ENCODE measurements at regions not wholly inside any gene's neighbourhood (a gene's known extent, or its start where the extent isn't known, plus 50 kb on each side); places are given as distances from the start of the nearest gene placed in this dataset.

GRCh38 chr2:30351116-30351515 is 95.9 kb upstream of the LCLAT1 start:
- H3K4me3 ChIP-seq (ENCODE audit: low read depth, low read length) = no peak overlapping the region
- DNase-seq (ENCODE audit: low read depth, low spot score) = no peak
- no peak for TF ChIP-seq CTCF (IDR thresholded peaks at IDR 0.05; ENCODE audit: low read depth, low read length)
- in situ Hi-C loops (cut with HindIII; ENCODE audit: low sequenced_read_pairs) = no loop called here

- DNase-seq (ENCODE audit: low read depth, low spot score) = no peak
- no peak for TF ChIP-seq CTCF (IDR thresholded peaks at IDR 0.05; ENCODE audit: low read depth, low read length)
- H3K4me3 ChIP-seq (ENCODE audit: low read depth, low read length) = no peak overlapping the region
- in situ Hi-C loops (cut with HindIII; ENCODE audit: low sequenced_read_pairs) = no loop called here
These were observed 95.1 kb upstream of the LCLAT1 start for GRCh38 chr2:30351949-30352348.

GRCh38 chr2:30354150-30354549 is 92.9 kb upstream of the LCLAT1 start:
- H3K4me3 ChIP-seq (ENCODE audit: low read depth, low read length) = no peak overlapping the region
- no peak for TF ChIP-seq CTCF (IDR thresholded peaks at IDR 0.05; ENCODE audit: low read depth, low read length)
- in situ Hi-C loops (cut with HindIII; ENCODE audit: low sequenced_read_pairs) = no loop called here
- DNase-seq (ENCODE audit: low read depth, low spot score) = no peak

GRCh38 chr2:30354621-30355020 is 92.4 kb upstream of the LCLAT1 start:
- DNase-seq (ENCODE audit: low read depth, low spot score) = no peak
- H3K4me3 ChIP-seq (ENCODE audit: low read depth, low read length) = no peak overlapping the region
- no peak for TF ChIP-seq CTCF (IDR thresholded peaks at IDR 0.05; ENCODE audit: low read depth, low read length)
- in situ Hi-C loops (cut with HindIII; ENCODE audit: low sequenced_read_pairs) = no loop called here

GRCh38 chr2:30355306-30355705 is 91.7 kb upstream of the LCLAT1 start:
- no peak overlapping the region for H3K4me3 ChIP-seq (ENCODE audit: low read depth, low read length)
- no peak for DNase-seq (ENCODE audit: low read depth, low spot score)
- in situ Hi-C loops (cut with HindIII; ENCODE audit: low sequenced_read_pairs) = no loop called here
- no peak for TF ChIP-seq CTCF (IDR thresholded peaks at IDR 0.05; ENCODE audit: low read depth, low read length)

- DNase-seq (ENCODE audit: low read depth, low spot score) = no peak
- TF ChIP-seq CTCF (IDR thresholded peaks at IDR 0.05; ENCODE audit: low read depth, low read length) = no peak
- in situ Hi-C loops (cut with HindIII; ENCODE audit: low sequenced_read_pairs) = no loop called here
- no peak overlapping the region for H3K4me3 ChIP-seq (ENCODE audit: low read depth, low read length)
These were observed 91.0 kb upstream of the LCLAT1 start for GRCh38 chr2:30356071-30356470.

- no peak for TF ChIP-seq CTCF (IDR thresholded peaks at IDR 0.05; ENCODE audit: low read depth, low read length)
- H3K4me3 ChIP-seq (ENCODE audit: low read depth, low read length) = no peak overlapping the region
- in situ Hi-C loops (cut with HindIII; ENCODE audit: low sequenced_read_pairs) = no loop called here
- no peak for DNase-seq (ENCODE audit: low read depth, low spot score)
These were observed 90.3 kb upstream of the LCLAT1 start for GRCh38 chr2:30356776-30357175.

Data from astrocyte of the spinal cord (primary cell).